ENCODE measurements at regions not wholly inside any gene's neighbourhood (a gene's known extent, or its start where the extent isn't known, plus 50 kb on each side); places are given as distances from the start of the nearest gene placed in this dataset.
A peak's percentile ranks its signal among the peaks of the same experiment; 100 is the strongest.

- no peak for DNase-seq
These were observed 203.8 kb upstream of the SOX1 start for GRCh38 chr13:111862836-111863815.

GRCh38 chr13:111864566-111864965 is 202.4 kb upstream of the SOX1 start:
- no peak for DNase-seq

- DNase-seq, result no peak
These were observed 201.9 kb upstream of the SOX1 start for GRCh38 chr13:111865046-111865445.

GRCh38 chr13:111865826-111866225 is 201.1 kb upstream of the SOX1 start:
- no peak for DNase-seq

- DNase-seq, result no peak
These were observed 200.2 kb upstream of the SOX1 start for GRCh38 chr13:111866731-111867245.

GRCh38 chr13:111867657-111868056 is 199.3 kb upstream of the SOX1 start:
- no peak for DNase-seq

- DNase-seq, result no peak
These were observed 198.2 kb upstream of the SOX1 start for GRCh38 chr13:111868716-111869115.

- no peak for DNase-seq
These were observed 194.3 kb upstream of the SOX1 start for GRCh38 chr13:111872475-111873150.

- DNase-seq, result no peak
These were observed 193.2 kb upstream of the SOX1 start for GRCh38 chr13:111873676-111874178.

GRCh38 chr13:111874981-111875380 is 192.0 kb upstream of the SOX1 start:
- no peak for DNase-seq

GRCh38 chr13:111875915-111876314 is 191.0 kb upstream of the SOX1 start:
- no peak for DNase-seq

GRCh38 chr13:111876506-111876905 is 190.4 kb upstream of the SOX1 start:
- no peak for DNase-seq

- DNase-seq, result no peak
These were observed 189.0 kb upstream of the SOX1 start for GRCh38 chr13:111877906-111878305.

- DNase-seq, result no peak
These were observed 187.2 kb upstream of the SOX1 start for GRCh38 chr13:111879719-111880118.

- DNase-seq, result no peak
These were observed 186.8 kb upstream of the SOX1 start for GRCh38 chr13:111880185-111880584.

- DNase-seq, result no peak
These were observed 185.2 kb upstream of the SOX1 start for GRCh38 chr13:111881700-111882099.

GRCh38 chr13:111882351-111882750 is 184.6 kb upstream of the SOX1 start:
- no peak for DNase-seq

- no peak for DNase-seq
These were observed 183.2 kb upstream of the SOX1 start for GRCh38 chr13:111883571-111884343.

- DNase-seq, result no peak
These were observed 180.6 kb upstream of the SOX1 start for GRCh38 chr13:111886217-111886945.

- DNase-seq, result peak; percentile 61
These were observed 173.8 kb upstream of the SOX1 start for GRCh38 chr13:111893071-111893606.

GRCh38 chr13:111893607-111894443 is 173.1 kb upstream of the SOX1 start:
- no peak for DNase-seq

All from NCI-H748 treated with DMSO at 0.1 percent for 48 hours (cell line).